Neutrophil (primary cell): ENCODE measurements at regions not wholly inside any gene's neighbourhood (a gene's known extent, or its start where the extent isn't known, plus 50 kb on each side); places are given as distances from the start of the nearest gene placed in this dataset.
"Not testable (repeated sequence)": the region's sequence is repeated elsewhere in the genome, so short reads cannot be mapped to it uniquely, and the experiment has no call there.

Experiments used
- H3K27ac ChIP-seq: fragments of 200-600 bp; sonication (generic); 2 replicates; pipeline ENCODE4 v1.5.1; 2016; ENCODE audit warnings: mild to moderate bottlenecking, moderate library complexity
- H3K27me3 ChIP-seq: fragments of 200-600 bp; sonication (generic); 2 replicates; pipeline ENCODE4 v1.6.0; 2016; ENCODE audit warnings: mild to moderate bottlenecking
- H3K36me3 ChIP-seq: fragments of 200-600 bp; sonication (generic); 2 replicates; pipeline ENCODE4 v1.5.1; 2017
- H3K4me1 ChIP-seq, 2 experiments: fragments of 200-600 bp in 1 of 2; sonication (generic) in 1 of 2; 1 replicate in 1 of 2; 2 replicates in 1 of 2; pipeline versions ENCODE4 v1.5.1 to v1.6.1; 2013 to 2016; ENCODE audit warnings: low read depth in 1 of 2, low read length in 1 of 2, mild to moderate bottlenecking in 1 of 2, moderate library complexity in 1 of 2; ENCODE audit not compliant: control insufficient read depth in 1 of 2, insufficient read depth in 1 of 2
- H3K4me3 ChIP-seq, 2 experiments: fragments of 200-600 bp in 1 of 2; sonication (generic) in 1 of 2; 1 replicate in 1 of 2; 2 replicates in 1 of 2; pipeline ENCODE4 v1.5.1; 2013 to 2016; ENCODE audit warnings: low read depth in 1 of 2, low read length in 1 of 2, mild to moderate bottlenecking in 1 of 2, moderate library complexity in 1 of 2
- H3K9me3 ChIP-seq: fragments of 200-600 bp; sonication (generic); 2 replicates; pipeline ENCODE4 v1.5.1; 2016
- TF ChIP-seq, protein P1 (sequence below): fragments of 200-600 bp; sonication (generic); IDR thresholded peaks from 2 replicates; pipeline ENCODE4 v1.5.1; 2016; ENCODE audit warnings: antibody characterized with exemption

DNA sequence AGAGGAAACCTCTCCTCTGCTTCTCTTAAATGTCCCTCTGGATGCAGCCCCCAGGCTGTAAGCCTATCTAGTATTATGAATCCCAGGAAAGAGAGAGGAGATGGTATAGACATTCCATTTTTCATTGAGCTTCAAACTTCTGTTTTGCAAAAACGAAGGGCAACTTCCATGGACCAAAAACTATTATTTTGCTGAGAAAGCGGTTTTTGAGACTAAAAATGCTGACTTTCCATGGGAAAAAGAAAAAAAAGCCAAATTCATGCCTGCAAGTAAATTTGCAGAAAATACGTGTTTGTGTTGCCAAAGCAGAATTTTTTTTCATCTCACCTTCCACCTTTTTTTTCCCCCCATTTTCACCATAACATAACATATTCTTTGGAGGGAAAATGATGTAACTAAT is 272.5 kb upstream of the CELF4 start:
- H3K27ac ChIP-seq: no peak overlapping the region
- H3K27me3 ChIP-seq: no peaks in the 10 kb centered on the region
- H3K36me3 ChIP-seq: no peaks in the 10 kb centered on the region
- H3K4me1 ChIP-seq: no peaks in the 10 kb centered on the region
- H3K4me3 ChIP-seq: no peak overlapping the region
- TF ChIP-seq, protein P1, sequence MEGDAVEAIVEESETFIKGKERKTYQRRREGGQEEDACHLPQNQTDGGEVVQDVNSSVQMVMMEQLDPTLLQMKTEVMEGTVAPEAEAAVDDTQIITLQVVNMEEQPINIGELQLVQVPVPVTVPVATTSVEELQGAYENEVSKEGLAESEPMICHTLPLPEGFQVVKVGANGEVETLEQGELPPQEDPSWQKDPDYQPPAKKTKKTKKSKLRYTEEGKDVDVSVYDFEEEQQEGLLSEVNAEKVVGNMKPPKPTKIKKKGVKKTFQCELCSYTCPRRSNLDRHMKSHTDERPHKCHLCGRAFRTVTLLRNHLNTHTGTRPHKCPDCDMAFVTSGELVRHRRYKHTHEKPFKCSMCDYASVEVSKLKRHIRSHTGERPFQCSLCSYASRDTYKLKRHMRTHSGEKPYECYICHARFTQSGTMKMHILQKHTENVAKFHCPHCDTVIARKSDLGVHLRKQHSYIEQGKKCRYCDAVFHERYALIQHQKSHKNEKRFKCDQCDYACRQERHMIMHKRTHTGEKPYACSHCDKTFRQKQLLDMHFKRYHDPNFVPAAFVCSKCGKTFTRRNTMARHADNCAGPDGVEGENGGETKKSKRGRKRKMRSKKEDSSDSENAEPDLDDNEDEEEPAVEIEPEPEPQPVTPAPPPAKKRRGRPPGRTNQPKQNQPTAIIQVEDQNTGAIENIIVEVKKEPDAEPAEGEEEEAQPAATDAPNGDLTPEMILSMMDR: no peak
- H3K9me3 ChIP-seq: no peaks in the 10 kb centered on the region

DNA sequence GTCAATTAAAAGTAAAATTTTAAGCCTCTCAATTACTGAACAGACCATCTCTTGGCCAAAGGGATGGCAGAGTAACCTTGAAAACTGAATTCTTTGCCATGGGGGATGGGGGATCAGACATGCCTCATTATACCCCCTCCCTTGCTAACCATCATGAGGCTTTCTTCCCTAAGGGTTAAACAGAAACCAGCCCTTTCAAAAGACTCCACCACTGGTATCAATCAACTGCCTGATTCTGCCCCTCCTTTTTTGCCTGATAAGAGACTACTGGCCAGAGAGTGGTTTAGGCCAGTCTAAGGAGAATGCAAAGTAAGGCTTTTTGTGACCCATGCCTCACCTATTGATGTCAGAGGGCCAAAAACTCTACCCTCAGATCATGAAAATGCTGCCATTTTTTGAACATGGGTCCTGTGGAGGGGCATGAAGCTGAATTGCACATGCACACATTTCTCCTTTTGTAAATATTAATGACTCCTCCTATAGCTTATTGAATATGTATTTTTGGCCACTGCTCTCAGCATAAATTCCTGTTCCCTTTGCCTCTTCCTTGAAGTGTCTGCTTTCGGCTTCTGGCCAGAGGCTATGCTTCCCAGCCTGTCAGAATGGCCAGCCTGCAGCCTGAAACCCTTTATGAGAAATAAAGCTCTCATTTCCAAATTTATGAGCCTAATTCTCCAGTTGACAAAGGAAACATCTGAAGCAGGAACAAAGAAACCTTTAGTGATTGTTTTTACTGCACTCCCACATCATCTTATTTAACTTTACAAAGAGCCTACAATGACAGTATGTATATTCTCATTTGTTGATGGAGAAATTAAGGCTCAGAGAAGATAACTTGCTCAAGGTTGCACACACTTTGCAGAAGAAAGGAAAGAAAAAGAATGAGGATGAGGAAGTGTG is 270.7 kb upstream of the CELF4 start:
- Histone ChIP-seq H3K27me3 (no peaks in the 10 kb centered on the region), H3K36me3 (no peaks in the 10 kb centered on the region), H3K9me3 (no peaks in the 10 kb centered on the region), H3K4me1 (no peaks in the 10 kb centered on the region), H3K4me3 (no peak overlapping the region), H3K27ac (no peak overlapping the region)
- TF ChIP-seq, protein P1: no peak

DNA sequence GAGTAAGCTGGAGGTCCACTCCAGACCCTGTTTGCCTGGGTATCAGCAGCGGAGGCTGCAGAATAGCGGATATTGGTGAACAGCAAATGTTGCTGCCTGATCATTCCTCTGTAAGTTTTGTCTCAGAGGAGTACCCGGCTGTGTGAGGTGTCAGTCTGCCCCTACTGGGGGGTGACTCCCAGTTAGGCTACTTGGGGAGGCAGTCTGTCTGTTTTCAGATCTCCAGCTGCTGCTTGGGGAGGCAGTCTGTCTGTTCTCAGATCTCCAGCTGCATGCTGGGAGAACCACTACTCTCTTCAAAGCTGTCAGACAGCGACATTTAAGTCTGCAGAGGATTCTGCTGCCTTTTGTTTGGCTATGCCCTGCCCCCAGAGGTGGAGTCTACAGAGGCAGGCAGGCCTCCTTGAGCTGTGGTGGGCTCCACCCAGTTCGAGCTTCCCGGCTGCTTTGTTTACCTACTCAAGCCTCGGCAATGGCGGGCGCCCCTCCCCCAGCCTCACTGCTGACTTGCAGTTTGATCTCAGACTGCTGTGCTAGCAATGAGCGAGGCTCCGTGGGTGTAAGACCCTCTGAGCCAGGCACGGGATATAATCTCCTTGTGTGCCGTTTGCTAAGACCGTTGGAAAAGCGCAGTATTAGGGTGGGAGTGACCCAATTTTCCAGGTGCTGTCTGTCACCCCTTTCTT is 266.6 kb upstream of the CELF4 start:
- not testable (repeated sequence) for H3K4me1 ChIP-seq, H3K36me3 ChIP-seq, H3K4me3 ChIP-seq, H3K27me3 ChIP-seq, H3K27ac ChIP-seq, H3K9me3 ChIP-seq

DNA sequence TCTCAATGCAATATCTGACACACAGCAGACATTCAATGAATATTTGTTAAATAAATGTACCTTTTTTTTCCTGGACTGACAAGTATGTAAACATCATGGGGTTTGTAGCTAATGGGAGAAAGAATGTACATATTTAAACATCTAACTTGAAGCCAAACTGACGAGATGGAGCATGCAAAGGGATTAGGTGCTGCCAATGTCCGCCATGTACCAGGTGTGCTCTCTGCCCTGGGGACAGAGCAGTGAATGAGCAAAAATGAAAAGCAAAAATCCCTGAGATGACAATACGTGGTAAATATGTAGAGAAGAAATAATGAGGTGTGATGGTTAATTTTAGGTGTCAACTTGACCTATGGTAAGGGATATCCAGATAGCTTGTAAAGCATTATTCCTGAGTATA is 247.4 kb upstream of the CELF4 start:
- Histone ChIP-seq H3K4me1 (no peaks in the 10 kb centered on the region), H3K4me3 (no peak overlapping the region), H3K36me3 (no peaks in the 10 kb centered on the region), H3K9me3 (no peaks in the 10 kb centered on the region), H3K27ac (no peak overlapping the region), H3K27me3 (no peaks in the 10 kb centered on the region)
- TF ChIP-seq, protein P1: no peak

DNA sequence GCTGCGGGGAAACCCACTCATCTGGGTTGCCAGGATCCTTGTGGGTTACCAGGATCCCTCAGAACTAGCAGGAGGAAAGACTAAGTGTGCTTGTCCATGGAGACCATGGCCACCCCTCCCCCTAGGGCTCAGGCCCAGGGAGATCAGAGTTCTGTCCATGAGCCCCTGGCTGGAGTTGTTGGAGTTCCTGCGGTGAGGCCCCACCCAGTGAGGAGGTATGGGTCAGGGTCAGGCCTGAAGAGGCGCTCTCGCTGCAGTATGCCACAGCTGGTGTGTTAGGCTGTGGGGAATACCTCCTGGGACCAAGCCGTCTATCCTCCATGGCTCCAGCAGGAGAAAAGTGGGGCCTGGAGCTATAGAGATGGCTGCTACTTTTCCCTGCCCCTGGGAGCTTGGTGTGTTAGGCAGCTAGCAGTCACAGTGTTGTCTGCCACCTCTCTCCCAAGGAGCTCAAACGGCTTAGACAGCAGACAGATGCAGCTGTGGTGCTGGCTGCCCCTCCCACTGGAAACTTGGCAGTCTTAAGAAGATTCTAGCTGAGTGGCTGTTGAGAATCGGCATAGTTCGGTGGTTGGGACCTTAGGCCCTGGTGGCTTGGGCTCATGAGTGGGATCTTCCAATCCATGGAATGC is 240.3 kb upstream of the CELF4 start:
- TF ChIP-seq, protein P1: no peak
- Histone ChIP-seq H3K4me1 (no peaks in the 10 kb centered on the region), H3K4me3 (no peak overlapping the region), H3K9me3 (no peaks in the 10 kb centered on the region), H3K27ac (no peak overlapping the region), H3K27me3 (no peaks in the 10 kb centered on the region), H3K36me3 (no peaks in the 10 kb centered on the region)
